ENCODE measurements at regions not wholly inside any gene's neighbourhood (a gene's known extent, or its start where the extent isn't known, plus 50 kb on each side); places are given as distances from the start of the nearest gene placed in this dataset.

GRCh38 chr1:8266436-8267165, 51.3 kb upstream of the SLC45A1 start:
- TF ChIP-seq, protein P1, sequence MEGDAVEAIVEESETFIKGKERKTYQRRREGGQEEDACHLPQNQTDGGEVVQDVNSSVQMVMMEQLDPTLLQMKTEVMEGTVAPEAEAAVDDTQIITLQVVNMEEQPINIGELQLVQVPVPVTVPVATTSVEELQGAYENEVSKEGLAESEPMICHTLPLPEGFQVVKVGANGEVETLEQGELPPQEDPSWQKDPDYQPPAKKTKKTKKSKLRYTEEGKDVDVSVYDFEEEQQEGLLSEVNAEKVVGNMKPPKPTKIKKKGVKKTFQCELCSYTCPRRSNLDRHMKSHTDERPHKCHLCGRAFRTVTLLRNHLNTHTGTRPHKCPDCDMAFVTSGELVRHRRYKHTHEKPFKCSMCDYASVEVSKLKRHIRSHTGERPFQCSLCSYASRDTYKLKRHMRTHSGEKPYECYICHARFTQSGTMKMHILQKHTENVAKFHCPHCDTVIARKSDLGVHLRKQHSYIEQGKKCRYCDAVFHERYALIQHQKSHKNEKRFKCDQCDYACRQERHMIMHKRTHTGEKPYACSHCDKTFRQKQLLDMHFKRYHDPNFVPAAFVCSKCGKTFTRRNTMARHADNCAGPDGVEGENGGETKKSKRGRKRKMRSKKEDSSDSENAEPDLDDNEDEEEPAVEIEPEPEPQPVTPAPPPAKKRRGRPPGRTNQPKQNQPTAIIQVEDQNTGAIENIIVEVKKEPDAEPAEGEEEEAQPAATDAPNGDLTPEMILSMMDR (IDR thresholded peaks at IDR 0.05), result no peak
- no peak for TF ChIP-seq POLR2A (IDR thresholded peaks at IDR 0.05)

All from sigmoid colon (tissue), 3 donors.